Fibroblast of lung (primary cell): ENCODE measurements at regions not wholly inside any gene's neighbourhood (a gene's known extent, or its start where the extent isn't known, plus 50 kb on each side); places are given as distances from the start of the nearest gene placed in this dataset.

Experiments used
- EZH2 ChIP-seq: IDR thresholded peaks from 2 replicates; pipeline ENCODE4 v1.5.1; 2012; ENCODE audit warnings: low read length, control low read depth, mild to moderate bottlenecking; ENCODE audit errors: missing control alignments
- TF ChIP-seq, protein P1 (sequence below), 2 donors: IDR thresholded peaks in 1 of 2; conservative IDR thresholded peaks in 1 of 2; 1 replicate in 1 of 2; 2 replicates in 1 of 2; pipeline ENCODE4 v1.5.1; 2011 to 2012; ENCODE audit warnings: low read length in 2 of 2, control low read depth in 1 of 2, inconsistent platforms in 1 of 2, low read depth in 1 of 2, mild to moderate bottlenecking in 1 of 2

DNA sequence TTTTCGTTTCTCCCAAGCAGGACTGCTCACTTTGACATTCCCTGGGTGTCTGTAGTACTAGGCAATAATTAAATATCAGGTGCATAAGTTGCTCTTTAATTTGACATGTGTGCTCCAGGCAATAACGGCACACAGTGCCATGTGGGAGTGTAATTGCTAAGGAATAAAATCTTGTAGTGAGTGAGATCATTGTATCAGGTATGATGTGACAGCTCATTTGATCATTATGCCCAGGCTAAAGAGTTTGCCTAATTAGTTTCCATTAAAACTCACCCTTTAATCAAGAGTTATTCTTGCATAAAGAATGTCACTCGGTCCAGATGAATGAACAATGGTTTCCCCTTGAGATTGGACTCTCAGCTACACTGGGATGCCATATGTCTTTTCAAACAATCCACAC lies 220.0 kb downstream of the INSC start:
- TF ChIP-seq, protein P1, sequence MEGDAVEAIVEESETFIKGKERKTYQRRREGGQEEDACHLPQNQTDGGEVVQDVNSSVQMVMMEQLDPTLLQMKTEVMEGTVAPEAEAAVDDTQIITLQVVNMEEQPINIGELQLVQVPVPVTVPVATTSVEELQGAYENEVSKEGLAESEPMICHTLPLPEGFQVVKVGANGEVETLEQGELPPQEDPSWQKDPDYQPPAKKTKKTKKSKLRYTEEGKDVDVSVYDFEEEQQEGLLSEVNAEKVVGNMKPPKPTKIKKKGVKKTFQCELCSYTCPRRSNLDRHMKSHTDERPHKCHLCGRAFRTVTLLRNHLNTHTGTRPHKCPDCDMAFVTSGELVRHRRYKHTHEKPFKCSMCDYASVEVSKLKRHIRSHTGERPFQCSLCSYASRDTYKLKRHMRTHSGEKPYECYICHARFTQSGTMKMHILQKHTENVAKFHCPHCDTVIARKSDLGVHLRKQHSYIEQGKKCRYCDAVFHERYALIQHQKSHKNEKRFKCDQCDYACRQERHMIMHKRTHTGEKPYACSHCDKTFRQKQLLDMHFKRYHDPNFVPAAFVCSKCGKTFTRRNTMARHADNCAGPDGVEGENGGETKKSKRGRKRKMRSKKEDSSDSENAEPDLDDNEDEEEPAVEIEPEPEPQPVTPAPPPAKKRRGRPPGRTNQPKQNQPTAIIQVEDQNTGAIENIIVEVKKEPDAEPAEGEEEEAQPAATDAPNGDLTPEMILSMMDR (conservative IDR thresholded peaks at IDR 0.05 in 1 of 2, IDR thresholded peaks at IDR 0.05 in 1 of 2; ENCODE audit: low read depth in 1 of 2, low read length in 2 of 2), result no peak
- no peak for TF ChIP-seq EZH2
